GM21515 (cell line): ENCODE measurements at regions not wholly inside any gene's neighbourhood (a gene's known extent, or its start where the extent isn't known, plus 50 kb on each side); places are given as distances from the start of the nearest gene placed in this dataset.

ENCODE experiments used
- ATAC-seq: cut with Tn5 transposase; IDR thresholded peaks from one replicate; pipeline ENCODE4 v1.9.1; 2021; ENCODE audit not compliant: unreplicated experiment

DNA sequence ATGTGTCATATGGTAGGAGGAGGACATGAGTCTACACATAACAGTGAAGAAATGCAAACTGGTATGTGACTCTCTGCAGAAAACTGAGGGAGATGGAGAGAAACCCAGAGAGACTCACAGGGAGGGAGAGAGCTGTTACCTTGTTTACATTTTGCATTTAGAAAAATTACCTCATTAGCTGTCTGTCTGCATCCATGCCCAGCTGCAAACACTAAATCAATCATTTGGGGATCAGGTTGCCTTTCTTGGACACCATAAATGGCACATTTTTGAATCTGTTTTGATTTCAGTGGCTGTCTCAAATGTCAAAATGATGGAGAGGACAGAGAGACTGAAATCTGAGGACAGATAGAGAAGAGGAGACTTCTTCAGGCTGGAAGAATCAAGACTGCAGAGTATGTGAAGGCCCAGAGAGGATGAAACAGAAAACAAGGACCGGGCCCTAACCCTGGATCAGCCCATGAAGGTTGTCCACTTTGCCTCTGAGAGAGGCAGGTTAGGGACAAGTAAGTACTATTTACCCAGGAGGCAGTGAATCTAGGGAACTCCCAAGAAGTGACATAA lies 92.2 kb downstream of the UNC5CL start:
- no peak for ATAC-seq

DNA sequence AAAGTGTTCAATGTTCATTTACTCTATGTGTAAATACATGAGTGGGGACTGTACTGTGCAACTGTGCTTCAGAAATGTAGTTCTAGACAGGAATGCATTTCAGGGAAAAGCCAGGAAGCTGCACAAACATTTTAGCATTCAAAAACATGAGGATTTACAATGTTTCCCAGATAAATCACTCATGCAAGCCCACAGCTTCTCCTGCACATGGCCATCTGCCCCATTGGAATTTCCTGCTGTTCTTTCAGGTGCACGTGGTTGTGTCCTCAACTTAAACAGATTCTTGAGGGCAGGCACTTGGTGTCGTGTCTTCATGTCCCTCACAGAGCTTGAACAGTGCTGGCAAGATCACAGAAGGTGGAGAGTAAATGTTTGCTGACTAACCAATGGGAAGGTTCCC lies 101.5 kb downstream of the UNC5CL start:
- no peak for ATAC-seq

DNA sequence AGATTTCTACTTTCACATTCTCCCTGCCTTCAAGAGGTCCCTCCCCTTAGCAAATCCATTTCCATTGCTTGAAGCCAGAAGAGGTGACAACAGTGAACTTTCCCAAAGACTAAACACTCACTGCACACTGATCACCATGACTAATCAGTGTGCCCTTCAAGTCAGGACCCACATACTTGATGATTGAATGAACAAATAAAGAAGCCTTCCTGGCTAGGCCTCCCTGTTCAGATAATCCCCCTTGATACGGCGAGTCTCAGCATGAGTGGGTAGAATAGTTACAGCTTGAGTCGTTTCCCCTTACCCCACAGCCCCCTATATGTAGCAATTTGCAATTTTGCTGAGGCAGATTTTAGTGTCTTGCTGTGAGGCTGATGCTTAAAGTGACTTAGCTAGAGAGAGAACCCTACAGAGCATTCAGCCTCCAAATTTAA lies 102.2 kb downstream of the UNC5CL start:
- ATAC-seq = no peak

DNA sequence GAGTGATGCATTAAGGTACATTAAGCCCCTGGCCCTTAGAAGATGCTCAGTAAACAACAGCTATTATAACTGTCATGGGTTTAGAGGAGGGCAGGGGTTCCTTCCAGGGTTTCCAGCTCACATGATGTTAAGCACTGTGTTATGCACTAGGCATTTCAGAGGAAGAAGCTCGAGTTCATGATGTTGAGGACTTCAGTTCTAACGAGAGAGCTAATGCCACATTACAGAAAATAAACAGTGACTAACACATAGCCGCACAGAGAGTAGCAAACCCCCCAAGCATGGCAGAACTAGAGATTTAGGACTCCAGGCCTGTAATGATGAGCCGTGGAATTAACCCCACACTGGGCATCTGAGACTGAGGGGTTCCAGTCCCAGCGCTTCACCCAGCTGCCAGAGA lies 105.2 kb downstream of the UNC5CL start:
- ATAC-seq = no peak

DNA sequence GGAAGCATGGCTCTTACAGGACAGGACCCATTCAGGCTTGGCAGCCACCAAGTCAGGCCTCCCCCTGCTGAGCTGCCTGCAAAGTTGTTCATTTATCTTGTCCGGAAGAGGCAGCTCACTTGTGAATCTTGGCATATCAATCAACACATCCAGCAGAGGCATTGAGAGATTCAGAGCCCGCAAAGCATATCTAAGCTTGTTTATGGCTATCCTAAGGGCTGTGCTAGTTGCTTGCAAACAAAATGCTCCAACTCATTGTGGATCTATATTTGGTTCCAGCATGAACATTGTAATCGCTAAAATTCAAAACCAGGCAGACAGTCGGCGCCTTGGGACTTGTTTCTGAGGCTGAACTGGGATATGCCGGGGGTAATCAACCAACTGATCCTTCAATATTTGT lies 106.1 kb downstream of the UNC5CL start:
- ATAC-seq = no peak

DNA sequence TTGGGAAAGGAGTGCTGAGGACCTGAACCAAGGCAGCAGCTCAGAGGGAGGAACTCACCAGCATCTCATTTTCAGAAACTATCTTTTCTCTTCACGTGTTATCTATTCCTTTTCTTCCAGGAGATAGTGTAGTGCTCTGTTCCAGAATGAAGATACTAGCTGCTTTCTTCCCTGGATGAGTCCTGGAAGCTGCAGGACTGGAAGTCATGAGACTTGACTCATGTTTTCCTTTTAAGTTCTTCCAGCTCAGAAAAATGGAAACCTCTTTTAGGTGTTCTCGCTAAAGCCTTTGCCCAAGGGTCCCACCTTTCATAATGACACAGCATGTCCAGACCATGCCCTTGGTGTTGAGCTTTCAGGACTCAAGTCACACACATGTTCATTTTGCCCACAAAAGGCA lies 106.7 kb downstream of the UNC5CL start:
- ATAC-seq = no peak

DNA sequence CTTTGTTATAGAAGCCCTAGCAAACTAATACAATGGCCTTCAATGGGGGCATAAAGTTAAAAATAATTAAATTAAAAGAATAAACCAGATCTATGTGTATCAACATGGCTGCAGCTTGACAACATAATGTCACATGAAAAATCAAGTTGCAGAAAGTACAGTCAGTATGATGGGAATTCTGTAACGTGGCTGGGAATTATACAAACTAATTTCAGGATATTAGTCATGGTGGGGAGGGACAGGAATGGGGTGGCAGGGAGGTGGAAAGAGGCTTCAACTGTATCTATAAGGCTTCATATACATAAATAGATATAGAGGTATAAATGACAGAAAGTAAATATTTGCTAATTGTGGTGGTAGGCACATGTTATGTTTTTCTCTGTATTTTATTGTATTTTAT lies 107.1 kb downstream of the UNC5CL start:
- no peak for ATAC-seq

DNA sequence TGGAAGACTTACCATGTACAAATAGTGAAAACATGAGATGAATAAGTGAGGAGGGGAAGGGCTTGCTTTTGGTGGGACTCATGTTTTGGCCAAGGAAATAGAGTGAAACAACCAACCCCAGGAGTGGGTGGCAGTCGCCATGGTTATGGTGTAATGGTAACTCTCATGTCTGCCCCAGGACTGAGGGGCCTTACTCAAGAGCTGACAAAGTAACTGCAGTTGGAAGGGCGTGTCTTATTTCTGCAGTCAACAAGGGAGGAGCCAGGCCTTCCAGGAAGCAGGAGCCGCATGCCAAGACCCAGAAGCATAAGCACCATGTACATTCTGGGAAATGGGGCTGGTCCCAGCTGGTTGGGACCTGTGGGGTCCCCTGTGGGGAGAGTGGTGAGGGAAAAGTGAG lies 108.5 kb downstream of the UNC5CL start:
- no peak for ATAC-seq

DNA sequence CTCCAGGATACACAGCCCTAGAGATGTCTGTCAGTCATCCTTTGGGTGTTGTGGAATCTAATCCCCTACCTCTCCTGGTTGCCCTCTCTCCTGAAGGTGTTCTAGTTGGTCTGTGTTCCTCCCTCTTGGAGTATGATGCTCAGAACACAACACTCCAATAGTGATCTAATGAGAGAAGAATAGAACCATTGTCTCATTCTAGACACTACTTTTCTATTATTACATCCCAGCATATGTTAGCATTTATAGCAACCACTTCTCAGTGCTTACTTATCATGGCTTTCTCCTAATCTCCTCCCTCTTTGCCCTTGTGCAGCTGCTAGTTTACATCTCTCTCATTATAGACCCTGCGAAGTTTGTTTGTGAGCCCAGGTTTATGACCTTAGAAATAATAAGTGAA lies 109.0 kb downstream of the UNC5CL start:
- ATAC-seq = no peak

DNA sequence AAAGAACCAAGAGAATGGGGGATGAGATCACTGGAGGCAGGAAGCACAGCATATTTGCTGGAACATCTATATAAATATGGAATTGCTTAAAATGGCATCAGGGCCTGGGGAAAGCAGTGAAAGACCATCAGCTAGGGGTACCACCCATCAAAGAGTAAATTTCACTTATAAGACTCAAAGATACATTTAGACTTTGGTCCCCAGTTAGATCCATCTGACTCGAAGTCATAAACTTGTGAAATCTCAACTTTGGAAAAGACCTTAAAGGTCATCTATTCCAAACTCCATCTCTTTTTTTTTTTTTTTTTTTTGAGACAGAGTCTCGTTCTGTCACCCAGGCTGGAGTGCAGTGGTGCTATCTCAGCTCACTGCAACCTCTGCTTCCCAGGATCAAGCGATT lies 109.8 kb downstream of the UNC5CL start:
- ATAC-seq = no peak

DNA sequence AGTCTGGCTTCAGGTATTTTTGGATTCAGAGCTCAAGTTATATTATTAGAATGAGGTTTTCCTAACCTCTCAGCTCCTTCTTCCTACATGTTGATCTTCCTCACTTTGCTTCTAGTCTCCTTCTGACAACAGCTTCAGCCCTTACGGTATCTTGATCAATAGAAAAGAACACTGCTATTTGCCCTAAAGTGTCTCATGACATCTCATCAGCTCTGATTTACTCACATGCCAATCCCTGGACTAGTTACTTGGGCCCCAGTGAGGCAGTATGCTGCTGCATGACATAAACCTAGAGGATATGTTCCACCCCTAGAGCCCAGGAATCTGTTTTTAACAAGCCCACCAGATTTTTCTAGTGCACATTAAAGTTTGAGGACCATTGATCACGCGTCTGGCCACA lies 110.3 kb downstream of the UNC5CL start:
- no peak for ATAC-seq

DNA sequence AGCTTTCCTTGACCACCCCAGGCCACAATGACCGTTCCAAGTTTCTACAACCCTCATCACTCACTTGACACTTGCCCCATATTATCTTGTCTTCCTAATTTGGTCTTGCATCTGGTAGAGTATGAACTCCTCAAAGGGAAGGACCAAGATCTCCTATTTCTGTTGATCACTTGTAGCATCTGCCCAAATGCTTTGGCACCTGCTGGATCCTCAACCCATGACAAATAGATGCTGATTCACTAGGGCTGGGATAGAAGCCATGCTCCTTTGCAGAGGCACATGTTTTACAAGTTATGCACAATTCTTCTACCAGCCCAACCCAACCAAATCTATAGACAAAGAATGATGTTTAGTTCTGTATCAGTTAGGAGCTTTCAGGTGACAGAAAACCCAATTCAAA lies 110.7 kb downstream of the UNC5CL start:
- no peak for ATAC-seq

DNA sequence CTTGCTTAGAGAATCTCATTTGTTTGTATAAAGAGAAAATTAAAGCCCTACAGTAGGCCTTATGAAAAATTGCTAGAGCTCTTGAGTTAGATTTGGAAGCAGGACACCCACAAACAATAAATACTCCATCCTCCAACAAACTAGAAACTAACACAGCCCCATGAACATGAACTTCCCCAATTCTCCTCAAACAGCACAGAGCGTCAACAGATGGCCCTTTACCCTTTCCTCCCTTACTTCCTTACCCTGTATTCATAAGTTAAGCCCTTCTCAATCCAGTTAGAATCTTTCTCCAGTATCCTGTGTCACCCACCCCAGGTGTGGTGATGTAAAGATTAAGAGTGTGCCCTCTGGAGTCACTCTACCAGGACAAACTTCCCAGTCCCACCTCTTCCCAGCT lies 113.7 kb downstream of the UNC5CL start:
- ATAC-seq = no peak

DNA sequence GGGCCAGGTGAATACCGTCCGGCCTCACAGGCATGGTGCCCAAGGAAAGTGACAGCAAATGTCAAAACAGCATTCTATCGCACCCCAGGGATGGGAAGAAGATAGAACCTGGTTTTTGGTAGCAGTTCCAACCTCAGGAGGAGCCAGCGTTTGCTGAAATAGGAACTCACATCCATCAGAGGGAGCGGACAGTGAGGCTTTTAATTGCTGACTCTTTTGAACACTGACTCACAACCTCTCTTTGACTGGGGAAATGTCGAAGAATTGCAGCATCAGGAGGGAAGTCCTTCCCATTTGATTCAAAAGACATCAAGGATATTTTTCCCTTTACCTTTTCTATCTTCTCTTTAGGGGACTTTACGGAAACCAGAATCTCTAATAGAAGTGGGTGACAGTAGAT lies 114.2 kb downstream of the UNC5CL start:
- no peak for ATAC-seq

DNA sequence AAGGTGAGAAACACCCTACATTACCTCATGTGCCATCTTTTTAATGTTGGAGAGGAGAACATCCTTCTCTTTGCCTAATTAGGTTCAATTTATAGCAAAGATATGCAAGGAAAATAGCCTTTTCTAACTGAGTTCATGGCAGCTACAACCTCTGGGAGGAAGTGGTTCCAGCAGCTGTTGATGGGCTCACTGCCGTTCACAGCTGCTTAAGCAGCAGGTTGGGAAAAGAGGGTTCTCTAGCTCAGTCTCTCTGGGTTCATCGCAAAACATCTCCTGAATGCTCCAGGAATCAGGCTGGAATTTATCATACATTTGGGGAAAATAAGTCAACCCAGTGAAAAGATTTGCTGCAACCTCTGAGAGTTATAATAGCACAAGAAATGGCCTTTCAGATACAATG lies 115.1 kb downstream of the UNC5CL start:
- no peak for ATAC-seq

DNA sequence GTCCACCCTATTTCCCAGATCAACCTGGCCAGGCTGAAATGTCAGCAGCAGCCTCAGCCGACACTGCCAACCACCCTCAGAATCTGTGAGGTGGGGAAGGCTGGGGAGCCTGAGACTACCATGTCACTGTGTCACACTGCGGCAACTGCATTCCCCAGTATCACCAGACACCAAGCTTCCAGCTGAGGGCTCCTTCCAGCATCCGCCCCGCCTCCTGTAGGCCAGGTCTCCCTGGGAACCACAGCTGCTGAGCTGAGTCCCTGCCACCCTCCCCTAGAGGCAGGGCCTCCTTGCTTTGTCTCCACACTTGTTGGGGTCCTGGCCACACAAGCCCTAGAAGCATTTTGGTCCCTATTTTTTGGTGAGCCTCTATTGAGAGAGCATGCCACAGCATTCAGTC lies 115.7 kb downstream of the UNC5CL start:
- no peak for ATAC-seq

DNA sequence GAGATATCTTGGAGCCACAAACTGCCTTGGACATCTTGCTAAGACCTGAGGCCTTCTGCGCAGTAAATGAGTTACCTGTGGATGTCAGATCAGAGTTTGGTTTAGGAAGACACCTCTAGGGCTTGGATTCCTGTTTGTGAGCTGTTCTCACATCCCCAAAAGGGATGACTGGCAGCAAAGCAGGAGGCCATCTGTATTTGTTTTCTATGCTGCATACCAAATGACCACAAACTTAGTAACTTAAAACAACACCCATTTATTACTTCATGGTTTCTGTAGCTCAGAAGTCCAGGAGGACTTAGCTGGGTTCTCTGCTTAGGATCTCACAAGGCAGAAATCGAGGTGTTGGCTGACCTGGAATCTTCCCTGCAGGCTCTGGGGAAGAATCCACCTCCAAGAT lies 116.7 kb downstream of the UNC5CL start:
- ATAC-seq = no peak

DNA sequence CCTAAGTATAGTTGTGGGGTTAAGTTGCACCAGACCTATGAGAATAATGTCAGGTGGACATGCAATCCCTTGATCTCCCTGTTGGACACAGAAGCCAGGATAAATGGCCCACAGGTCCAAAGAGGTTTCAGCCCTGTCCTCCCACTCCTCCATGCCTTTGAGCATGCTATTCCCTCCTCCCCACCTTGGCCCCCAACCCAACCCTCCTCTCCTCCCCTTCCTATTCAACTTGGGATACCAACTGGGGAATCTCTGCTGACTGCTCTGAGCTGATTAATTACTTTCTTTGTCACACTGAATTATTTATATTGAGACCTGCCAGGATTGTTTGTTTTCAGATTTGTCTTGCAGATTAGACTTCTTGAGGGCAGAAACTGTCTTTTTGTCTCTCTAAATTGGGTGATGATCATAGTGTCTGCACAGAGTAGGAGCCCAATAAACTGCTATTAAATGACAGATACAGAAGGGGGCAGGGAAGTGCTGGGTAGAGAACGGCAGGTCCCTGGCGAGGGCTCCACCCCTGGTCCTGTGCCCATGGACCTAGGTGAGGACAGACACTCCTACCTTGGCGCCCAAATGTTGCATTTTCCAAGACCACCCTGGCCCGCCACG lies 120.9 kb downstream of the UNC5CL start:
- ATAC-seq = no peak

DNA sequence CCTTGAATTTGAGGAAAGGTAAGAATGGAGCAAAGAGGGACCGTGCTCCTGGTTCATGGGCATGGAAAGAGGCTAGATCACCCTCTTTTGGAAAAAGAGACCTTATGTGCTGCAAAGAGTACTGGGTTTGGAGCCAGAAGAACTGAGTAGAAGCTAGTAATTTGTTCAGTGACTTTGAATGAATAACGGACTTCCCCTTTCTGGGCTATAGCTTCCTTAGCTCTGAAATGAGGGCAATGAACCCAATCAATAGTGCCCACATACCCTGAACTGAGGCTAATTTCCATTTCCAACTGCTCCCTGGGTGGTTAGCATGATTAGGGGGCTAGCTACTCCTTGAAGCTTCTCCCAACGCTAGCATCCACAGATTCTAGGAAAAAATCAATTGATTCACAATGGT lies 121.4 kb downstream of the UNC5CL start:
- ATAC-seq = no peak

DNA sequence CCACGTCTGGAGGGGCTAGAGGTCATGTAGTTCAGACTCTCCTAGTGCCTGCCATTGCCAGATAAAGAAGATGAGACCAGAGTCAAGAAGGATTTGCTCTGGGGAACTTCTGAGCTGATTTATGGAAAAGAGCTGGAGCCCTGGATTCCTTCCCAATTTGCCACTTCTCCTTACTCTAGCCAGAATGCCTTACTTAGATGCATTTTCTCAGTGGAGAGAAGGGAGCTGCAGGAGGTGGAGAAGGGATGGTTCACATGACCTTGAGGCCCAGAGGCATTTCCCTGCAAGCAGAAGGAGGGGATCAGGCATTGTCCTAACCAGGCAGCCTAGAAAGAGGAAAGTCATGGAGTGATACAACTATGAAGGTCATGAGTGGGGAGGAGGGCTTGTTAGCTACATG lies 122.2 kb downstream of the UNC5CL start:
- no peak for ATAC-seq

DNA sequence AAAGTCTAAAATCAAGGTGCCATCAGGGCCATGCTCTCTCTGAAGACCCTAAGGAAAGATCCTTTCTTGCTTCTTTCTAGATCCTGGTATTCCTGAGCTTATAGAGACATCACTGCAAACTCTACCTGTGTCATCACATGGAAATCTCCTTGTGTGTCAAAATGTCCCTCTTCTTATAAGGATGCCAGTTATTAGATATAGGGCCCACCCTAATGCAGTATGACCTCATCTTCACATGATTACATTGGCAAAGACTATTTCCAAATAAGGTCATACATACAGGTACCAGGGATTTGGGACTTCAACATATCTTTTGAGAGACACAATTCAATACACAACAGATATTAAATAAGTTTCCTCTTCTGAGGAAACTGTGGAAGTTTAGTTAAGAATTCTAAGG lies 123.9 kb downstream of the UNC5CL start:
- ATAC-seq = no peak

DNA sequence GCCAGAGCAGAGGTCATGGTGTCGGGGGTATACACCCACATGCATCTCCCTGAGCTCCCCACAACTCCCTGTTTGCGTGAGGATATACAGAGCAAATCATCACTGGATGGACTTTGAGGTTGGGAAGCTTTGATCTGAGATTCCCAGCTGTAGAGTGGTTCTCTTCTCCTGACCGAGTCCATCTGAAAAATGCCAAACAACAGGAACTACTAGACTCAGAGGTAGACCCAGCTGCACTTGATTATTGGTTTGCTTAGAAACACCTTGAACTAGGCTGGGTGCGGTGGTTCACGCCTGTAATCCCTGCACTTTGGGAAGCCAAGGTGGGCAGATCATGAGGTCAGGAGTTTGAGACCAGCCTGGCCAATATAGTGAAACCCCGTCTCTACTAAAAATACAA lies 125.0 kb downstream of the UNC5CL start:
- no peak for ATAC-seq

DNA sequence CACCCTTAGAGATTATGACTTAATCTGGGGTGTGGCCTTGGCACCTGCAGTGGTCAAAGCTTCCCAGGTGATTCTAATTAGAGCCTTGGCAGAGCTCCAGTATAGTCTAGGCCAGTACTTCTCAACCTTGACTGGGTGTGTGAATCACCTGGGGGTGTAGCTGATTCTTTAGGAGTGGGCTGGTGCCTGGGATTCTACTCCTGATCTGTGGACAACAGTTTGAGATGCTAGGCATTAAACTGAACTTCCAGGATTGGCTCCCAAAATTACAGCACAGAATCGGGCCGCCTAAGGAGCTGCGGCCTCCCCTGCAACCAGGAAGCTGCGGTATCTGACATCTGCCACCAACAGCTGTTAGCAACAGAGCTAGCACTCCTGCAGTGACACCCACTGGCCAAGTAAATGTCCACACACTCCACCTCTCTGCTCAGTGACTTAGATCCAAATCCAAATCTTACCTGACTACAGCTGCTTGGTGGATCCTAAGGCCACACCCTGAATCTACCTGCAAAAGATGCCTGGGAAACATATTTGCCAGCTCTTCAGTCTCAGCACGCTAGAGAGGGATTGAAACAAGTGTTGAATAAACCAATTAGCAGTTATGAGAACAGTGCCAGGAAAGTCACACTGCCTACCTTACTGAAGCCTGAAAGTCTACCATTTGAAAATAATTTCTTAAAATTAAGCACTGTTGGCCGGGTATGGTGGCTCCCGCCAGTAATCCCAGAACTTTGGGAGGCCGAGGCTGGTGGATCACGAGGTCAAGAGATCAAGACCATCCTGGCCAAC lies 126.7 kb downstream of the UNC5CL start:
- ATAC-seq = peak; percentile 93
